Ectodermal cell (in vitro differentiated cells): ENCODE measurements at regions not wholly inside any gene's neighbourhood (a gene's known extent, or its start where the extent isn't known, plus 50 kb on each side); places are given as distances from the start of the nearest gene placed in this dataset.

Experiments used
- H3K27ac ChIP-seq: 2 replicates; pipeline ENCODE4 v1.7.0; 2013; ENCODE audit warnings: mild to moderate bottlenecking, low read depth, low read length; ENCODE audit not compliant: insufficient read depth, poor library complexity, severe bottlenecking
- H3K27me3 ChIP-seq: 2 replicates; pipeline ENCODE4 v1.7.0; 2013; ENCODE audit warnings: mild to moderate bottlenecking, low read length; ENCODE audit not compliant: insufficient read depth, control insufficient read depth, poor library complexity, severe bottlenecking
- H3K36me3 ChIP-seq: one replicate; pipeline ENCODE4 v1.7.0; 2013; ENCODE audit warnings: low read length; ENCODE audit not compliant: control insufficient read depth, insufficient read depth
- H3K4me1 ChIP-seq: one replicate; pipeline ENCODE4 v1.7.0; 2013; ENCODE audit warnings: low read length; ENCODE audit not compliant: control insufficient read depth, insufficient read depth
- H3K4me3 ChIP-seq: 2 replicates; pipeline ENCODE4 v1.7.0; 2013; ENCODE audit warnings: low read depth, low read length, control low read depth; ENCODE audit not compliant: insufficient read depth
- H3K9me3 ChIP-seq: 2 replicates; pipeline ENCODE4 v1.7.0; 2013; ENCODE audit warnings: mild to moderate bottlenecking, low read length, moderate library complexity; ENCODE audit not compliant: control insufficient read depth
- WGBS, 2 experiments: methylation state at CpG; one replicate each; pipeline ENCODE4 v1.1.7; 2013; ENCODE audit warnings: missing lambda C conversion rate in 2 of 2; 5-methylcytosine and 5-hydroxymethylcytosine counted together

DNA sequence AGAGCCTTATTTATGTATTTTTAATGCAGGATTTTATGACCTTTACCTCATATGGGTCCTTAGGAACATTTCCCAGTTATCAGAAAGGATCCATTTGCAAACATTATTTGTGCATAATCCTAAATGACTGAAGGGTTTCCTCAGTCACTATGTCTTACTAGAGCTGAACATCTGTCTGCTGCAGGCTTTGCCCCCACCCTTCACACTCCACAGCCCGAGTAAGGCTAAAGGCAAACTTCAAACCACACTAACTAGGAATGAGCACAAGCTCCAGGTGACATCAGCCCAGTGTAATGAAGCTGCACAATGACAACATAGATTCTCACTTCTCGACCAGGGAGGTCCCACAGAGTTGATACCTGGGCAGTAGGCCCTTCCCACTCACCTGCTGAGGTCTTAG is 491.3 kb upstream of the MKI67 start:
- Histone ChIP-seq H3K4me1 (no peaks in the 10 kb centered on the region), H3K9me3 (no peaks in the 10 kb centered on the region), H3K36me3 (no peaks in the 10 kb centered on the region), H3K27ac (no peak overlapping the region), H3K4me3 (no peak overlapping the region), H3K27me3 (no peaks in the 10 kb centered on the region)
- 90 to 97% methylated on average over 2 of the region's 2 CpGs for WGBS, 2 experiments

GRCh38 chr10:128622706-128623105 is 496.5 kb upstream of the MKI67 start:
- Histone ChIP-seq H3K4me1 (peaks cover 5% of the 10 kb centered on the region), H3K9me3 (no peaks in the 10 kb centered on the region), H3K27ac (no peak overlapping the region), H3K27me3 (no peaks in the 10 kb centered on the region), H3K36me3 (no peaks in the 10 kb centered on the region), H3K4me3 (no peak overlapping the region)
- 91 to 96% methylated on average over 8 of the region's 8 CpGs for WGBS, 2 experiments

- no peak overlapping the region for H3K4me3 ChIP-seq
- no peaks in the 10 kb centered on the region for H3K36me3 ChIP-seq
- H3K4me1 ChIP-seq: peaks cover 5% of the 10 kb centered on the region
- H3K27me3 ChIP-seq: no peaks in the 10 kb centered on the region
- H3K9me3 ChIP-seq: no peaks in the 10 kb centered on the region
- 79% methylated on average over 15 of the region's 15 CpGs for WGBS, 2 experiments
- H3K27ac ChIP-seq: no peak overlapping the region
Measured at GRCh38 chr10:128623776-128624175, 497.6 kb upstream of the MKI67 start.

DNA sequence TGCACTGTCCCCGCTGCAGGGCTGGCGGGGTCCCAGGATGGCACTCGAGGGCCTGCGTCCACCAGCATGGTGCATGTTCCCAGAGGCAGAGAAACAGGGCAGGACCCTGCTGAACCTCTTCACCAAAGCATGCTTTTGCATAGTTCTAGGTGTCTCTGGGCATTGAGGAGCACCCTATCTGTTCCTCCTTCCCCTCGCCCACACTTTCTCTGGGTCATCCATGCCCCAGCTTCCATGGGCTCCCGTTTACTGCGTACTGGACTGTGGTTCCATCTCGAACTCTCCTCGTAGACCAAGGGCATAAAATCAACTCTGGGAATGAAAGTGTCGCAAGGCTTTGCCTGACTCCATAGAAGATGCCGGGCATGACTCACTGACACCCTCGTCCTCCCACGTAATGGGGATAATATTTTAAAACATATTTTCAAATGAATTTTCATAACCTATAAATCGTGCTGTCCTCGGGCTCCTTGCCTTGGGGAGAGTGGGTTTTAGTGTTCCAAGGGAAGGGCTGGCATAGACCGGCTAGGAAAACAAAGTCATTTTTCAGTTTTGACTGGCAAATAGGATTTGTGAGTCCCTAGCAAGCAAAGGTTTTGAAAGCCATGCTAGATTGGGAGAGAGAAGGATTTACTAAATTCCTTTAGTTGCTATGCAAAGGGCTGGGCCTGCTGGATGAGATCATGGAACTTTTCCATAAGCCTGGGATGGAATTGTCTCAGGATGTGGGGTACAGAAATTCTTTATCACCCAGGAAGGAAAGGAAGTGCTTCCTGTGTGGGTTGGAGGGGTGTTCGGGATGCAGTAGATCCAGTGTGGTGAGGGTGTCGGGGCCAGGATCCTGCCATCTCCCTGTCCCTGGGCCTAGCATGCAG is 498.7 kb upstream of the MKI67 start:
- Histone ChIP-seq H3K27me3 (no peaks in the 10 kb centered on the region), H3K9me3 (no peaks in the 10 kb centered on the region), H3K4me1 (peaks cover 5% of the 10 kb centered on the region), H3K4me3 (no peak overlapping the region), H3K36me3 (no peaks in the 10 kb centered on the region), H3K27ac (no peak overlapping the region)
- WGBS, 2 experiments: 94 to 97% methylated on average over 17 to 18 of the region's 18 CpGs

DNA sequence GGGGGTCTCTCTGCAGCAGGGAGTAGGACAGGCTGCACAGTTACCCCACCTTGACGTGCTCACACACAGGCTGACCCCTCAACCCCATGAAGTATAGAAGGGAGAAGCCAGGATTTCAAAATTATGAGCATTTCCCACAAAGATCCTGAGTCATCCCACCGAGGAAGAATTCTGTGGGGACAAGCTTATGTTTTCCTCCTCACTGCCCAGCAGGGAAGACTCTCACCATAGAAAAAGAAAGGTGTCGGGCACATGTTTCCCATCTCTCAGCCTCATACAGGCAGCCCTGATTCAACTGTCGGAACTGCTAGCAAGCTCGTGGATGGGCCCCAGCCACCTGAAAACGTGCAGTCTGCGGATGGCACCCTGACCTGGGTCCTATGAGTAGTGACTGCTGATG is 499.7 kb upstream of the MKI67 start:
- Histone ChIP-seq H3K4me3 (no peak overlapping the region), H3K36me3 (no peaks in the 10 kb centered on the region), H3K27ac (no peak overlapping the region), H3K27me3 (no peaks in the 10 kb centered on the region), H3K4me1 (peaks cover 5% of the 10 kb centered on the region), H3K9me3 (no peaks in the 10 kb centered on the region)
- WGBS, 2 experiments: 84 to 87% methylated on average over 7 of the region's 7 CpGs

DNA sequence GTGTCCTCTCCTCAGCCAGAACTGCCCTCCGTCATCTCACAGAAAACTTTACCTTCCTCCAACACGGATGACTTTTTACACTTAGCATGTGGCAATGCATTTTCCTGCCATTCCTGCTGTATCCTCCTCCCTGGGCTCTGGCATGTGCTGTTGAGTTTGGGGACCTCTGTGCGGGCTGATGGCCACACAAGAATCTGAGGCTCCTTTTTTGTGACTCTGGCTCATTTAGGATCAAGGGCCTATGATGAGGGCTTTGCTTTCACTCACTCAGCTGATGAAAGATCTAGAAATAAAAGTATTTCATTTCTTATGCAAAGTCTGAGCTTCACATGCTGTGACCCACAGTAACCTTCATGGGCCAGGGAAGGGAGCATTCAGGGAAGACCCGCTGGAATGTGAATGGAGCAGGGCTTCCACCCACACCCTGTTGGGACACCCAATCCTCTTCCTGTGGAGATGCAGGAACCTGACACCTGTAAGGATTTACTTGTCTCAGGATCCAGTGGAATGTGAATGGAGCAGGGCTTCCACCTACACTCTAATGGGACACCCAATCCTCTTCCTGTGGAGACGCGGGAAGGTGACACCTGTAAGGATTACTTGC is 500.3 kb upstream of the MKI67 start:
- Histone ChIP-seq H3K4me3 (no peak overlapping the region), H3K27ac (no peak overlapping the region), H3K9me3 (no peaks in the 10 kb centered on the region), H3K36me3 (no peaks in the 10 kb centered on the region), H3K4me1 (peaks cover 5% of the 10 kb centered on the region), H3K27me3 (no peaks in the 10 kb centered on the region)
- 85% methylated on average over 6 of the region's 6 CpGs for WGBS, 2 experiments

- Histone ChIP-seq H3K27ac (no peak overlapping the region), H3K9me3 (no peaks in the 10 kb centered on the region), H3K36me3 (no peaks in the 10 kb centered on the region), H3K4me1 (peaks cover 5% of the 10 kb centered on the region), H3K4me3 (no peak overlapping the region), H3K27me3 (no peaks in the 10 kb centered on the region)
- 94 to 96% methylated on average over 7 of the region's 7 CpGs for WGBS, 2 experiments
Measured at GRCh38 chr10:128627811-128628210, 501.6 kb upstream of the MKI67 start.

DNA sequence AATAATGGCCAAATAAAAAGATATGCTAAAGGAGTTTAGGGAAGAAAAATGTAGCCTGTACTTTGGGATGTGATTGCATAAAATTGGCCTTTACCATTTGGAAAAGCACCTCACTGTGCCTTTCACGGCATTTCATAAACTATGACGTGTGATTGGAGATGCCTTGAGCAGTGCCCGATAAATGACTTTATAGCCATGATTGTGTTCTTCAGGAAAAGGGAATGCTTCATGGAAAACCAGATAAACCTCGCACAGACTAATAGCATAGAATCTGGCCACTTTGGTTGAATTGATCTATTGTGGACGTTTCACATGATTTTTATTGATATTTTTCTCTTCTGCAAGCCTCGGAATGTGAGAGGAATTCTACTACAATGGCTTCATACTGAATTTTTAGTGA is 502.0 kb upstream of the MKI67 start:
- no peak overlapping the region for H3K27ac ChIP-seq
- H3K36me3 ChIP-seq: no peaks in the 10 kb centered on the region
- H3K4me3 ChIP-seq: no peak overlapping the region
- H3K4me1 ChIP-seq: peaks cover 5% of the 10 kb centered on the region
- H3K27me3 ChIP-seq: no peaks in the 10 kb centered on the region
- H3K9me3 ChIP-seq: no peaks in the 10 kb centered on the region
- WGBS, 2 experiments: 95 to 96% methylated on average over 6 of the region's 6 CpGs

- Histone ChIP-seq H3K9me3 (no peaks in the 10 kb centered on the region), H3K27me3 (no peaks in the 10 kb centered on the region), H3K27ac (no peak overlapping the region), H3K4me1 (no peaks in the 10 kb centered on the region), H3K36me3 (no peaks in the 10 kb centered on the region), H3K4me3 (no peak overlapping the region)
- 88 to 90% methylated on average over 16 to 17 of the region's 17 CpGs for WGBS, 2 experiments
Measured at GRCh38 chr10:128629111-128630096, 503.2 kb upstream of the MKI67 start.

- Histone ChIP-seq H3K36me3 (no peaks in the 10 kb centered on the region), H3K4me3 (no peak overlapping the region), H3K4me1 (no peaks in the 10 kb centered on the region), H3K27ac (no peak overlapping the region), H3K27me3 (no peaks in the 10 kb centered on the region), H3K9me3 (no peaks in the 10 kb centered on the region)
- WGBS, 2 experiments: 85 to 93% methylated on average over 11 to 12 of the region's 12 CpGs
Measured at GRCh38 chr10:128630787-128631252, 504.6 kb upstream of the MKI67 start.
